NCI-H526 (cell line): ENCODE measurements at regions not wholly inside any gene's neighbourhood (a gene's known extent, or its start where the extent isn't known, plus 50 kb on each side); places are given as distances from the start of the nearest gene placed in this dataset.
A peak's percentile ranks its signal among the peaks of the same experiment; 100 is the strongest.

Experiments
- DNase-seq, 2 experiments: peaks; one replicate each; lab custom pipeline; 2025; lab: John Stamatoyannopoulos, UW

GRCh38 chr1:31127266-31127665 lies 61.7 kb upstream of the PUM1 start:
- no peak for DNase-seq

- no peak for DNase-seq
These were observed 57.2 kb upstream of the PUM1 start for GRCh38 chr1:31122741-31123140.

GRCh38 chr1:31122101-31122735 lies 56.7 kb upstream of the PUM1 start:
- DNase-seq, result peak; percentile 40 to 81

- no peak for DNase-seq
These were observed 55.3 kb upstream of the PUM1 start for GRCh38 chr1:31120783-31121180.

GRCh38 chr1:31116022-31116421 lies 50.5 kb upstream of the PUM1 start:
- no peak for DNase-seq
